ENCODE measurements at regions not wholly inside any gene's neighbourhood (a gene's known extent, or its start where the extent isn't known, plus 50 kb on each side); places are given as distances from the start of the nearest gene placed in this dataset.

DNA sequence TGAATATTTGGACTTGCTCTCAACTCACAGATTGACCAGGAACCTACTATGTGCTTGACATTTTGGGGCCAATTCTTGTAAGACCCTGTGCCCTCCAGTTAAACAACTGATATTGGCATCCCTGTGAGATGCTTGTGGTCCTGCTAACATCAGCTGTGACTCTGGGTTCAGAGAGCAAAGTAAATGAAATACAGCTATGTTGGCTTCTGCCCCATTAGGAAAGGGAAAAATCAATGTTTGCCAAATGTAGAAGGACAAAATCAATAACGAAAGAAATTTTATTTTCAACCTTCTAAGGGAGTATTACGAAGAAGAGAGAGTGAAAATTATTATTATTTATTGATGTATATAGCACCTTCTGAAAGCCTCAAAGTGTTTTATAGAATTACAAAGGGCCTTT is 266.9 kb upstream of the ARID1B start:
- no peak for DNase-seq

DNA sequence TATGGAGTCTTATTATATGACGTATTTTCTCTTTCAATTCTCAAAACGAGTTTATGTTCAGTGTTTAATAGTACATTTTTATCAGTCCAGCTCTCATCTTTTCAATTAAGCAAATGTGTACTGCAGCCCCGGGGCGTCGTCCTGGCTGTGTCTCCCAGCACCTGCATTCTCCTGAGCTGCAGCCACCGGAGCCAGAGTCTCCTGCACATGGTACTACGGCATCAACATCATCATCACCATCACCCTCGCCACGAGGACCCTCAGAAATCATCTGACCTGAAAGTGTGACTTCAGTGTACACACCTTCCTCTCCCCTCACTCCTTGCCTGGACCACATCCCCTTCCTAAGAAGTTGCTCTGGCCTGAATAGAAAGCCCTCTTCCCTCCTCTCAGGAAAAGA is 267.7 kb upstream of the ARID1B start:
- no peak for DNase-seq

DNA sequence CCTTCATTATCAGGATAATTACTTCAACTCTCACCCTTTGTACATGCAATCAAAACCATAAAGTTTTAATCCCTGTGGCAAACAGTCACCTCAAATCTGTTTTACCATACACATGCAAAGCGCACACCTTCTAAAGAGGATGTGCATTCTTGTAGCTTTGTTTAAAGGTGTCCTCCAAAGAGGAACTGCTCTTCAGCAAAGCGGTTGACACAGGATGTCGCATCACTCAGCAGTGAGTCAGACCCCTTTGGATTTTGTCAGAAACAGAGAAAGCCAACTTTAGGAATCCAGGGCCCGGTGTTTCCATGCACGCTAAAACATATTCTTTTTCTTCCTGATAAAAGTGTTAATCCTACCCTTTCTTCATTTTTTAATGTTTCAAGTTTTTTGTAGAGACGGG is 268.3 kb upstream of the ARID1B start:
- DNase-seq: peak; percentile 14

DNA sequence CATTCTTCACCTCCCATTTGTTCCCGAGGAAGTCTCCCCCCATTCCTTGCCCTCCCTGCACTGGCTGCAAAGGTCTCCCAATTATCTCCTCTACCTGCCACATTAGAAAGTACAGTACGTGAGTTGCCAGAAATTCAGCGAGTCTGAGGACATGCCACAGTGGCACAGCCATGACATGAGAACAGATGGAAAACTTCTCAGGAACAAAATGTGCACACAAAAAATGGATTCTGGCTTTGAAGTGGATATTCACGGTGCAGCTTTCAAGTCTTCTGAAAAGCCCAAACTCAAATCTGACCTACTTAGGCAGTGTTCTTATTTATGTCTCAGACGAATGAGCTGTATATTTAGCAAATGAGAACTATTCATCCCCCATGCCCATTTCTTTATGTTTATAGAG is 269.1 kb upstream of the ARID1B start:
- DNase-seq: no peak

DNA sequence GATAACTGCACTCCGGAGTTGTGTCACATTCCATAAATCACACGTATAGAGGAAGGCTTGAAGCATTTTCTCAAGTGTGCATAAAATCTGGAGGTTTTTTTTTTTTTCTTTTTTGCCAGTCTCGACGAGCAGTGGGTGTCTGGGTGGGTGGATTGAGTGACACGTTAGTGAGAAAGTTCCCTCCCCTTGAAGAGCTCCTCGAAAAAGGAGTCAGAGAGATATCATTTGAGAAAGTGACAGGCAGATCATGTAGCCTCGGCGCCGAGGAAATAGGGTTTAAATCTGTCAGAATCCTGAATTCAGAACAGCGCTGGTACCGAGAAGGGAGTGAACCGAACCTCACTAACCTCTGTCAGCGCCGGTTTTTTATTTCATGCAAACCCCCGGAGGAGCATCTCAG is 269.5 kb upstream of the ARID1B start:
- DNase-seq: no peak

DNA sequence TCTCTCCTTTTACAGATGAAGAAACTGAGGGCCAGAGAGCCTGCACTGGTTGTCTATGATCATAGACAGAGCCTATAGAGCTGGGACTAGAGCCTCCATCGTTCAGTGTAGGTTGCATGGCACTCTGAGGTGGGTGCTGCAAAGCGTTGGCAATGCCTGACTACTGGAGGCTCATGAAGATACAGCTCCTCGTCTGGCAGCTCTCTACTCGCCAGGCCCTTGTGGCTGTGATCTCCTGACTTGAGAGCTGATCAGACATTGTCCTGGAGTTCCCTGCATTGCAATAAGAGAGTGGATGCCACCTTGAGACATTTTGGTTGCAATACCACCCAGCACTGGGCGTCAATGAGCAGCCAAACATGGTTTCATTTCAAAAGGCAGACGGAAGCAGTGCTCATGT is 270.1 kb upstream of the ARID1B start:
- DNase-seq: no peak

DNA sequence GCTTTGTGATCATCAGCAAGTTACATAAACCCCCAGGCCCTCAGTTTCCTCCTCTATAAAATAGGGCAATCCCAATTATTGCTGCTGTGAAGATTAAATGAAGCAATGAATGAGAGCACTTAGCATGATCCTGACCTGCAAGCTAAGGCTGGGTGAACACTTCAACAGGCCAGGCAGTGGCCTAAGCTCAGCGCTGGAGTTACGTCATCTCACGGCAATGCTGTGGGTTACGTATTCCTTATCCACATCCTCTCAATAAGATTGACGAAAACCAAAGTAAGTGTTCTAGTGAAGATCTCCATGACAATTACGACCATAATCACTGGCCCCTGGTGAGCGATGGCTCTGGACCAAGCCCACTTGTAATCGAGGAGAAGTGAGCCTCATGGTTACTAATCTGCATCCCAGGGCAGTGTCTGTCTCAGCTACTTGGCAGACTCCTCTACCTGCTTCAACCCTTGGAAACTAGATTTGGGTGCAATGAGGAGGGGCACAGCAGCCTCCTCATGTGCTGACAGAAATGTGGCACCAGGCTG is 274.1 kb upstream of the ARID1B start:
- DNase-seq: no peak

DNA sequence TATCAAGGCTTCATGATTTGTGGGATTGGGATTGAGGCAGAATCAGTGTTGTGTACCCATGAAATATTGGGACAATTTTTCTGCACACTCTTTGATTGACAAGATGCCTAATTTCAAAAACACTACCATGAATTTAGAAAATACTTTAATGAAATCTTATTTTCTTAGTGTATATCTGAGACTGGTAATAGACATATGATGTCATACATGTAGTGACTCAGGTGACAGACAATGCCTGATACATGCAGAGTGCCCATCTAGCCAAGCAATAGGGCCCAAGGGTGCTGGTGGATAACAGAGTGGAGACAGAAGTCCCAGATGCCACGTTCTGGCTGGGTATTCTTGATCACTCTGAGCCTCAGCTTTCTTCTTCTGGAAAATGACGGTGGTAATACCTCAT is 279.6 kb upstream of the ARID1B start:
- DNase-seq: no peak

DNA sequence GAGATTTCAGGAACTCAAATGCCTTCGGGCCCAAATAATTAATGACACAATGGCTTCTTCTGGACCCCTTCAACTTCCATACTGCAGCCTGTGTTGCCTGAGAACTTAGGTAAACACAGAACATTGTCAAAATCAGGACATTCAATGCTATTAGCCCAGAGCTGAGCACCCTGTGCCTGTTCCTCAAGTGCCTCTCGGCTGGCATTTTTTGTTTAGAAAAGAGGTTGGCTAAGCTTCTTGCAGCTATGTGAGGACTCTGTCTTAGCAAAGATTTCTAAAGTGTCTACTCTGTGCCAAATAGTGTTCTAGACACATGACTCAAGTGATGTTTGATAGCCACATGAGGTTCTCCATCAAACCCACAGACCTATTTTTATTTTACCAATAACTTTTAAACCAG is 289.3 kb upstream of the ARID1B start:
- no peak for DNase-seq

DNA sequence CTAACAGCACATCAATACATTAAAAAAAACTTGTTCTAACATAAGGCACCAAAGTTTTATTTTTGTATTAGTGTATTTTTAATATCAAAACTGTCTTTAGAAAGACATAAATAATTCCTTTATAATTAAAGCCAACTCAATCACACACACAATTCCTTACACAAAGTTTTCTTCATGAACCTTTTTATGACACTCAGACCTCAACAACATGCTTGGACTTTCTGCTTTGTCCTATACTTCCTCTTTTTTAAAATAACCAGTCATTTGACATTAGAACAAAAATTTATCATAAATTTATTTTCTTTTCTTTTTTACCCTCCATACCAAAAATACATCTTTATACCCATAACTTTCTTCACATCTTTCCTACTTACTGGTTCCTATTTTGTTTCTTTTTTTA is 292.0 kb upstream of the ARID1B start:
- no peak for DNase-seq

DNA sequence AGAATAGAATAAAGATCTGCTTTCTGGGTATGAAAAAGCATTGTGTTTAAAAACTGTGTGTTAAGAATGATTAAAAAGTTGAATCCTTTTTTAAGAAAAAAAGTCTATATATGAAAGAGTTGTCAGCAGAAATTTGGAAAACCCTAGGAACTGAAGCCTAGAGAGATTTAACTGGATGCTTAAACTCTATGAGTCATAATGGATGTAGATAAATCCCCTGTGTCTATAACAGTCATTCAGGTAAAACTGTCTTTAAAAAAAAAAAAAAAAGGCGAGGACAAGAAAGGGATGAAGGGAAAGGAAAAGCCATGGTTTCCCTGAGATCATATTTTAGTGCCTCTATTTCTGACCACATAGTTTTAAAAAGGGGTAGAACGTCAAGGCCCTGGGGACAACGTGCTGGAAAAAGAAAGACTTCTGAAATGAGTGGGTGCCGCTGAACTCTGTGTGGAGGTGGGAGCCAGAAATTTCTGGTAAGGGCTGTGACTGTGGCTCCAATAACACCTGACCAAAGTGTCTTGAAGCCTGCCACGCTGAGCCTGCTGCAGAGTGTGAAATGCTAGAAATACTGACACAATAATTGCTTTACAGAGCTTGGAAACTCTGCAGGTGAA is 302.6 kb upstream of the ARID1B start:
- no peak for DNase-seq

DNA sequence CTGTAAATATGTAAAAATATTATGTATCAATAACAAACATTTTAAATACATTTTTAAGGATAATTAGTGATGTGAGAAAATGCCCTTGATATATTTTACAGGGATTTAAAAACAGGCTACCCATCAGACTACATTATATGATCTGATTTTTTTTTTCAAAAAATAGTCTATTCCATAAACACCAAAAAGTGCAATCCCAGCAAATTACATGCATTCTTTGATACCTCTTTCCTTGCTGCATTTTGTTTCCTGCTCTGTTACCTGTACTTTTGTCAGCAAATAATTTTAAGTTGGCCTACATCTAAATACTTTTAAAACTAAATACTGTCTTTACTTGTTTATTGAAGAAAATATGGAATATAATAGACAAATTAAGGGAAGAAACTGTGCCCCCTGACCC is 306.2 kb upstream of the ARID1B start:
- no peak for DNase-seq

DNA sequence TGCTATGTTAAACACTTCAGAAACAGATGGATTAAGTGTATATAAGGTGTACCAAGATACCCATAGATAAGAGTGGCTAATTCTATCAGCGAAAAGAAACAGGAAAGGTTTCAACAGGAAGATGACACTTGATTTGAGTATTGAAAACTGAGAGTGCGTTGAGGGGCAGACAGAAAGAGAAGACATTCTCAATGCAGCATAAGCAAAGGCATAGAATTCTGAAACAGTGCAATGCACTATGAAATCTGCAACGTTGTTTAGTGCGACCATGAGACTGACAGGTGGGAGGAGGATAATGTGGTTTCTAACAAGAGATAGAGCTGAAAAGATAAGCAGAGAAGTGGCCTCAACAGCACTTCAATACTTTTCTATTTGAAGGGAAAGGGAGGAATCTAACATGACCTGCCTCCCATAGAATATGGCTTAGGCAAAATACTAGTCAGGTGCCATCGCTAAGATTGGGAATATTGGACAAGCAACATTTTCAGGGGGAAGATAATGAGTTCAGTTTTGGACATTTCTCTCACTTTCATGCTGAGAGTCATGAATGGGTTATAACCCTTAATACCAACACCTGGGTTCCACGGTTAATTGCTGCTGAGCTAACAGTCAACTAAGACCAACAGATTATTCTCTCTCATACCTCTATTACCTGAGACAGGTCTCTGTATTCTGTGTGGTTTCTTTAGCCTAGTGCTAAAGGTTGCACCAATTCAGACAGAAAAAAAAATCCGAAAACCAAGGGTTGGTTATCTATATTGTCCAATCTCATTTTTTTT is 312.9 kb upstream of the ARID1B start:
- DNase-seq: peak; percentile 37

DNA sequence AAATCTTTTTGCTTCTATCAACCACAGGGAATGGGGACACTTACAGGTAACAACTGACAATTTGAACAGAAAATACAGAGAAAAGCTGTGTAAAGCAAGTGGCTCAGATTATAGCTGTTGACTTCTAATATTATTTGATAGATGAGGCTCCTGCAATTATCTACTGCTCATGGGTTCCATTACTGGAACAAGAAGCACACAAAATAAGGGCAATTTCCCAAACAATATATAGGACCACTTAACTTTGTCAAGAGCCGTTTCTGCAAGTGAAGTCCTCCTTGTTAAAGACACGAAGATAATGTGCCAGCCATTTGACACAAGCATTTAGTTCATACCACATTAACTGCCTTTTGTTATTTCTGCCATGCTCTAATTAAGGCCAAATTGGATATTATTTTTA is 315.5 kb upstream of the ARID1B start:
- no peak for DNase-seq

DNA sequence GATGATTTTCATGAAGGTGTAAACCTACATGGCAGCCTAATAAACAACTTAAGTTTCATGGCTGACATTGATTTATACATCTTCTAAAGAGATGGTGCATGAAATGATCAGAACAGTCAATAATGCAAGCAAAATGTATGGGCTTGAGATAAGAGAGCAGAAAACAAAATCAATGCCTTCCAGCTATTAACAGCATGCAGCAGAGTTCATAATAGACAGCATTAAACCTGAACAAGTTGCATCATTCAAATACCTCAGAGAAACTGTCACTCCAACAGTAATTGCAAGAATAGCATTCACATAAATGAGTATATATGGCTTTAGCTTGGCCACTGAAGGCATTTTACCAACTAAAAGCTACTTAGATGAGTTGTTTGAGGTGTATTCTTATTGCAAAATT is 319.6 kb upstream of the ARID1B start:
- DNase-seq: peak; percentile 88

DNA sequence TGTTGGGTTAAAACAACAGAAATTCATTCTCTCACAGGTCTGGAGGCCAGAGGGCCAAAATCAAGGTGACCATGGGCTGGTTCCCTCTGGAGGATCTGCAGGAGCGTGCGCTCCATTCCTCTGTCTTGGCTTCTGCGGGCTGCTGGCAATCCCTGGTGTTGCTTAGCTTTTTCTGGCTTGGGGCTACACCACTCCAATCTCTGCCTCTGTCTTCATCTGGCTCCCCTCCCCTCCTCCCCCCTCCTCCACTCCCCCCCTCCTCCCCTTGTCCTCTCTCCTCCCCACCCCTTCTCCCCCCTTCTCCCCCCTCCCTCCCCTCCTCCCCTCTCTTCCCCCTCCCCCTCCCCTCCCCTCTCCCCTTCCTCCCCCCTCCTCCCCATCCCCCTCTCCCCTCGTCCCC is 321.3 kb upstream of the ARID1B start:
- no peak for DNase-seq

DNA sequence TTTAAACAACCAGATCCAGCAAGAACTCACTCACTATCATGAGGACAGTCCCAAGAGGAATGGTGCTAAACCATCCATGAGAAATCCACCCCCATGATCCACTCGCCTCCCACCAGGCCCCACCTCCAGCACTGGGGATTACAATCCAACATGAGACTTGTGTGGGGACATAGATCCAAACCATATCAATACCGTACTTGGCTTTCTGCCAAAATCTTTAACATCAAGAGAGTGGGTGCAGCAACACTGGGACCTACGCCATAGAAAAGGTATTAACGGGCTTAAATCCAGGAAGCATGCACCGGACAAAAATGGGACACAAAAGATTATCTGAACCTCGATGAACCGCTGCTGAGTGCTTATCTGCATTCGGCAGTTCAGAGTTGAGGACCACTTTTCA is 322.3 kb upstream of the ARID1B start:
- DNase-seq: no peak

DNA sequence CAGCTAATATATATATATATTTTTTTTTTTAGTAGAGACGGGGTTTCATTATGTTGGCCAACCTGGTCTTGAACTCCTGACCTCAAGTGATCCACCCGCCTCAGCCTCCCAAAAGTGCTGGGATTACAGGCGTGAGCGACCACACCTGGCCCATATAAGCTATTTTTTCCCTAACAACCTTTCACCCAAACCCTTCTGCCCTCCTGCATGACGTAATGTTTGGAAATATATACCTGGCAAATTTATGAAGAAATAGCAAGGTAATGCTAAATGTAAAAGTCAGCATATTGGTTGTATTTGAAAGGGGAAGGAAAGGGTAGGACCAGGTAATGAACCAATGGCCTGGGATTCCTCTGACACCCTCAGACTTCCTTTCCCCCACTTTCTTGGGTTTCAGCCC is 325.5 kb upstream of the ARID1B start:
- DNase-seq: no peak

DNA sequence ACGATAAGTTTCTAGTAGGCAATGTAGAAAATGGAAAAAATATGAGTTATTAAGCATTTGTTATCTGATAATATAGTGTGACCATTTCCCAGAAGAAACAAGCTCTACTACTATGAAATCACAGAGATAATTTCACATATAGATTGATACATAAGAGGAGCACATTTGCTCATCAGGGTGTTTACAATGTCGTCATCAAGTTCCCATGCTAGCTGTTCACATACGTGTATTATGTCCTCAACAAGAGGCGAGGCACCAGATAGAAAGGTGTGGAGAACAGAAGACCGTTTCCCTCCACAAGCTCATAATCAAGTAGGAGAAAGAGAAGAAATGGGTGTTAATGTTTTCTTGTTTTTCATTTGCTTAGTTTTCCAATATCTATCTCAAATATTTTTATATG is 326.1 kb upstream of the ARID1B start:
- no peak for DNase-seq

DNA sequence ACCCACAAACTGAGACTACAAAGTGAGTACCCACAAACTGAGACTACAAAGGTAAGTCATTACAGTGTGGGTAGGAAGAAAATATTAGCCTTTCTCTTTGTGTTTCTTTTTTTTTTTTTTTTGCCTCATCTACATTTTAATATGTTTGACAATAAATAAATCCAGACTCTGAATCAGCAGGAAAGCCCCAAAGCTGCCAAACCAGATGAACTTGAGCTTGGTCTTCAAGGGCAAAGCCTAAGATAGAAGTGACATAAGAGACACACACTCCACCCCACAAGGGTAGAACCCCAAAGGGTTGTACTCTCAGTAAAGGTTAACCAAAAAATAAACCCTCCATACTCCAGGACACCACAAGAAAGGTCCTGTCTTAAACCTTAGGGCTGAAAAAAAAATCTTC is 326.8 kb upstream of the ARID1B start:
- DNase-seq: no peak

DNA sequence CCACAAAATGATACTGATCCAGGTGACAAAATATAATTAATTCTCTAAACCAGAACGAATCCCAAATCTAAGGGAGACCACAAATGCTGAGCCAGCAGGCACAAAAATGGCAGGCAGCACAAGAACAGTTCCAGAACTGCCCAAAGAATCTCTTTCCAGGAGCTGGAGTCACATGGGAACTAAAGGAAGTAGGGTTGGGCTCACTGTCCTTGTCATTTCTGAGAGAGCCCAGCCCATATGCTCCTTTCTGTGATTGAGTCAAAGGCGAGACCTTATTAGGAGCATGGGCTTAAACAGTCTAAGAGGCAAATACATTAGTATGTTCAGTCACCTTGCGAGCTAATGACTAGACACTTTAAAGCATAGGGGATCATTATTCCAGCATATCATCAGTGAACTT is 327.6 kb upstream of the ARID1B start:
- DNase-seq: no peak

DNA sequence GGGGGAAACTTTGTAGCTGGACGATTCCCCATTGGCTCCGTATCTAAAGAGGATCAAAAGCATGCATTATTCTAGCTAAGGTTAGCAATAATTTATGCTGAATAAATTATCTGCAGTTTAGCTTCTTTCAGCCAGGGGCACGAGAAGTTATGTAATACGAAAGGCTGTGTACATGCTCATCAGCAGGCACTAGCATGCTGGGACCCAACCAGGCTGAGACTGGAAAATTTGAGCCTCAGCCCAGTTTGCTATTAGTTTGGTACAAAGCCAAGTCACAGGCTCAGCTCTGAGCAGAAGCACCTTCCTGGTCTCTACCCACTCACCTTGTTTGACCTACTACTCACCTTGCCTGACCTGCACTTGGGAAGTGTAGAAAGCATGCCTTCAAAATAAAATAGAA is 328.1 kb upstream of the ARID1B start:
- DNase-seq: no peak

DNA sequence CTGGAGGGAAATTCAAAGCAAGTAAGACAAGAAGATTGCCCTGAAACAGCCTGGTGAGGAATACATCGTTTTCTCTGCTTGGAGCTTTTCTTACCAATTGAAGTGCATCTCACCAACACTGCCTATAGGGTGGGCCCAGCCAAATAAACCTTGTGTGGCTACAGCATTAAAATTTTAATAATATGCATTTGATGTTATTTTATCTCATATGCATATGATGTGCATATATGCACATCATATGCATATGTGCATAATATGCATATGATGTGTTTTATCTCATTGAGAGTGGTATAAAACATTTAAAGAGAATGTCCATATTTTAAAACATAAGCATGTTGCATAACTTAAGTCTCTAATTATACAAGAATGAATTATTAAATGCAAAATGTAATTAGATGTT is 328.6 kb upstream of the ARID1B start:
- DNase-seq: no peak

DNA sequence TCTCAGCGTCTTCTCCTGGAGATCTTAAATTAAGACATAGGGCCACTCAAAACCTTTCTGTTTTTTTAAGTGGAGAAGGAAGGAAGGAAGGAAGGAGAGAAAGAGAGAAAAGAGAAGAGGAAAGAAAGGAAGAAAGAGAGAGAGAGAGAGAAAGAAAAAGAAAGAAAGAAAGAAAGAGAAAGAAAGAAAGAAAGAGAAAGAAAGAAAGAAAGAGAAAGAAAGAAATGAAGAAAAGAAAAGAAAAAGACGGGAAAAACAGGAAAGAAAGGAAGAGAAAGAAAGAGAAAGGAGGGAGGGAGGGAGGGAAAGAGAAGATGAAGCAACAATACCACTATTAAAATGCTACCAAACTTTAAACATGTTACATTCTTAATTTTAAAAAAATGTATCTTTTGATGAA is 336.5 kb upstream of the ARID1B start:
- DNase-seq: no peak

DNA sequence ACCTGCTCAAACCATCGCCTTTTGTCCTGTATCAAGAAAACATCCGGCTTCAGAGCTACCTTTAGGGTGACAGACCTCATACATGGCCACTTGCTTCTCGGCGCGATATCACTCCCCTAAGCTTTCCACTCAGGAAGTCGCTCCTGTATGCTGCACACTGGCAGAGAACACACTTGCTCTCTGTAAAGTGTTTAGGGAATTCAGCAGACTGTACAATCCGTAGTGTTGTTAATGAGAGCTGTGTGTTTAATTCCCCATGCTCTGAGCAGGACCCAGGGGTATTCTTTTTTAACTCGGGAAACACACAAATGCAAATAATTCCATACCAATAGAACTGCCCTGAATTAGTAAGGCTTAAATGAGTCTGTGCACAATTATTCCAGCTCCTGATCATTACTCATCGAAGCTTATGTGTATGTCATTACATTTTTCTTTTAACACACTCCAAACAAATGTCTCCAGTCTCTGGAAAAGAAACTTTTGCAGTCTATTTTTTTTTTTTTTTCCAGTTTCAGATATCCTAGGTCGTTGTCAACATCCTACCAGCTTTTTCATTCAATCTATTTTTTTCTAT is 338.7 kb upstream of the ARID1B start:
- peak; percentile 84 for DNase-seq

Measured in NCI-H146 (cell line).